Fibroblast of upper back skin (primary cell): ENCODE measurements at regions not wholly inside any gene's neighbourhood (a gene's known extent, or its start where the extent isn't known, plus 50 kb on each side); places are given as distances from the start of the nearest gene placed in this dataset.
"Not testable (repeated sequence)": the region's sequence is repeated elsewhere in the genome, so short reads cannot be mapped to it uniquely, and the experiment has no call there.

Experiments
- DNase-seq: peaks from one replicate; pipeline ENCODE4 v3.0.0-alpha.2; 2013

DNA sequence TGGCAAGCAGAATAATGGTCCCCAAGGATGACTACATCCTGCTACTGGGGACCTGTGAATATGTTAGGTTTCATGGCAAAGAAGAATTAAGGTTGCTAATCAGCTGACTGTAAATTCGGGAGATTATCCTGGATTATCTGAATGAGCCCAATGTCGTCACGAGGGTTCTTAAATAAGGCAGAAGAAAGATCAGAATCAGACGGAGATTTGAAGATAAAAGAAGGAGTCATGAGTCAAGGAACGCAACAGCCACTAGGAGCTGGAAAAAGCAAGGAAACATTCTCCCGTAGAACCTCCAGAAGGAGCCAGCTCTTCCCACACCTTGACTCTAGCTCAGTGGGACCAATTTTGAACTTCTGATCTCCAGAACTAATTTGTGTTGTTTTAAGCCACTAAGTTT is 82.9 kb upstream of the APBB1IP start:
- no peak for DNase-seq

DNA sequence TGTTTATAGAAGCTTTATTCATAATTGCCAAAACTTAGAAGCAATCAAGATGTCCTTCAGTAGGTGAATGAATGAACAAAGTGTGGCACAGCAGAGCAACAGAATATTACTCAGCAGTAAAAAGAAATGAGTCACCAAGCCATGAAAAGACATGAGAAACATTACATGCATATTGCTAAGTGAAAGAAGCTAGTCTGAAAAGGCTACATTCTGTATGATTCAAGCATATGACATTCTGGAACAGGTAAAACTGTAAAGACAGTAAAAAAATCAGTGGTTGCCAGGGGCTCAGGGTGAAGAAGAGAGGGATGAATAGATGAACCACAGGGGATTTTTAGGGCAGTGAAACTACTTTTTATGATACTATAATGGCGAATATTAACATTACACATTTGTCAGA is 80.9 kb upstream of the APBB1IP start:
- DNase-seq, result no peak

DNA sequence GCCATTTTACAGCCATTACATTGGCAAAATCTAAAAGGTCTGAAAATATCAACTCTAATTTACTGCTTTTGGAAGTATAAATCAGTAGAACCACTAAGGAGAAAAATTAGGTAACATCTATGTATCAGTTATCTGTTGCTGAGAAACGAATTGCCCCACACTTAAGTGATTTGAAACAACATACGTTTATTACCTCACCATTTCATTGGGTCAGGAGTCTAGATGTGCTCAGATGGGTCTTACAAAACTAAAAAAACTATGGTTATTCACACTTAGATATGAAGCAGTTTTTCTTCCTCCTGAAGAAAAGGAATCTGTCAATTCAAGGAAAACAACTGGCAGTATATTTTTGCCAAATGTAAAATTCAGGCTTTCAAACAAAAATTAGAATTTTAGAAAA is 80.1 kb upstream of the APBB1IP start:
- no peak for DNase-seq

DNA sequence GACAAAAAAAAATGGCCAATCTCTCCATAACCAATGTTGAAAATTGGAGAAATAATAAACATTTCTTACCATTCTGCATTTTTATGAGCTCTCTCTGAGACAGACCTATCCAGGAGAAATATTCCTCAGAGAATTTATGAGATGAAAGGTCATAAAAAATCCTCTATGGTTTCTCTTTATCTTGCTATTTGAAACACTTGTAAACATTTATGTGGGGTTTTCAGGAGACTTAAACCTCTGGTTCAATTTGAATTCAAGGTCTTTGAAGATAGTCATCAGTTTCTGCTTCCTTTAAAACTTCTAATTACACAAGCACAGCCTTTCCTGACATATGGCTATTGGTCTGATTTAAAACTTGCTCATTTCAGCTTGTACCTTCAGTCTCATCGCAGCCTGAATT is 78.5 kb upstream of the APBB1IP start:
- no peak for DNase-seq

DNA sequence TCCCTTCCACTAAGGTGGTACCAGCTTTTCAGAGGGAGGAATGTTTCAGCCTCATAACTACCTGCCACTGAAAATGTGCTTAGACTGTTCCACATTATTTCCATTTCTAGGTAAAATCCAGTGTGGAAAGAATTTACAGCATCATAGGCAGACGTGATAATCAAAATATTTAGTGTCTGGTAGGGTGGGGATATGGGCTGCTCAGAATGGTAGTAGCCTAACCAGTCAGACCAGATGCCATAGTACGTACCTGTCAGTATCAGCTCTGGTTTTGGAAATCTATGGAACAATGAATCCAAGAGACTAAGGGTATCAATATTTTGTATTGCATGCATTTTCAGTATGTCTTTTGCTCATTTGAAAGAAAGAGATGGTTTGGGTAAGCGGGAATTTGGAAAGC is 76.8 kb upstream of the APBB1IP start:
- no peak for DNase-seq

DNA sequence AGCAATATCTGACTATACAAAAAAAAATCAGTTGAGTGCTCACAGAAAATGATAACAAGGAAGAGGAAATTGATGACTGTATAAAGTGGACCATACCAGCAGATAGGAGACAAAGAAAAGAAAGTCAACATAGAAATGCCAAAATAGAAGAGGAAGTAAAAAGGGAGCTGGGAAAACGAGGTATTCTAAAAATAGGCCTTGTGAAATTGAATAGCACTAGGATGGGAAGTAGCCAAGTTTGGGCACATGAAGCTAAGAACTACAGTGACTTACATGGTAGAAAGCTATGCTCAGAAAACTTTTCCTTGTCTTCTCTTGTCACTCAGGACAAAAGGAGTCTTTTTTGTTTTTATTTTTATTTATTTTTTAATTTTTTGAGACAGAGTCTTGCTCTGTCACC is 76.2 kb upstream of the APBB1IP start:
- no peak for DNase-seq

DNA sequence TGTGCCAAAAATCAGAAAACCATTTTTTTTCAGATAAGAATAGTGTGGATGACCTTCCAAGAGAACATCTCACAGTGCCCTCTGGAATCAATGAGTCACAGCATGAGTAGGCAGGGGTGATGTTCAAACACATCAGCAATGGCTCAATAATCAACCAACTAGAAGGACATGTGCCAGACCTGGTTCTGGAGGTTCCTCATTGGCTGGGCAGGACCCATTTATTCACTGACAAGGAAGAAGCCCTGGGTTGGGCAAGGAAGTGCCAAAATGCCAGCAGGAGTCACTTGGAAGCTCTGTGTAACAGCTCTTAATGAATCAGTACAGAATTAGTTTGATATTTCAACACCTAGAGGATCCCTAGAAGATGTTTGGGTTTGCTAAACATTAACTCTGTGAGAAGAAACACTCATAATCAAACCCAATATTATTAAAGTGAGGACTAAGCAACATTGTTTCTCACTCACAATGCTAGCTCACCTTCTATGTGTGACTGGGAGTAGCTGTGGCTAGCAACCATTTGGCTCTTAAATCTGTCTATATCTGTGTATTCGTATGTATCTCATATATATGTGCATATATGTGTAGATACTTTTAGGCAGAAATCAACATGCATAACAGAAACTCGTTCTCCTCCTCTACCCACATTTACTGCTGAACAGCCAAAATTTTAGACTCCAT is 72.3 kb upstream of the APBB1IP start:
- no peak for DNase-seq

DNA sequence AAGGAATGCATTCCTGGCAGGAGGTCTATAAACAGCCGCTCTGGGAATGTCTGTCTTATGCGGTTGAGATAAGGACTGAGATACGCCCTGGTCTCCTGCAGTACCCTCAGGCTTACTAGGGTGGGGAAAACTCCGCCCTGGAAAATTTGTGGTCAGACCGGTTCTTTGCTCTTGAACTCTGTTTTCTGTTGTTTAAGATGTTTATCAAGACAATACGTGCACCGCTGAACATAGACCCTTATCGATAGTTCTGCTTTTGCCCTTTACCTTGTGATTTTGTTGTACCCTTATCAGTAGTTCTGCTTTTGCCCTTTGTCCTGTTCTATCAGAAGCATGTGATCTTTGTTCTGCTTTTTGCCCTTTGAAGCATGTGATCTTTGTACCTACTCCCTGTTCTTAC is 71.1 kb upstream of the APBB1IP start:
- not testable (repeated sequence) for DNase-seq

DNA sequence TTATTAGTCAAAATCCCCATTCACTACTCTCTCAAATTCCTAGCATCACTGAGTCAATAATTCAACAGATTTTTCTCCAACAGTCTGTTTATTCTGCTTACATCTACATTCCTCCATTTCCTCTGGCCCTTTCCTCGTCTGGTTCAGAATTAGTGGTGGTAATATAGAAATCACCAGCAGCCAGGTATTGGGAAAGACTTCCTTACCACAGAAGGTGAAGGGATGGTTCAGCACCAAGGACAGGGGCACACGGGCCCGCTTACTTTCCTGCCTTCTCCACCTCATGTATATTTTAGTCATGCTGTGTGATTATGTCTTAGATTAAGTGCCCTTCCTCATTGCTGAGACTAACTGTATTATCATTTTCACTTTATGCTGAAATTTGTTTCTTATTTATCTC is 70.4 kb upstream of the APBB1IP start:
- peak; percentile 15 for DNase-seq

DNA sequence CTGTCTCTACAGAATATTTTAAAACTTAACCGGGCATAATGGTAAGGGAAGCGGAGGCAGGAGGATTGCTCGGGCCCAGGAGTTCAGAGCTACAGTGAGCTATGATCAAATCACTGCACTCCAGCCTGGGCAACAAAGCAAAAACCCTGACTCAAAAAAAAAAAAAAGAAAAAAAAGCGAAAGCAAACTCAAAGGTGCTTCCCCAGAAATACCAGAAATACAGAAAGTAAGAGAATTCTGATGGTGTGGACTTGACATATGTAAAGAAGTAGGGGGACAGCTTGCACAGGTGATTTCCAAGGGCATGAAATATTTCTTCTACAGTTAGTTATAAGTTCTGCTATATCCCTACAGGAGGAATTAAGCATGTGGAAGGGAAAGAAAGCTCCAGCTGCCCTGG is 69.7 kb upstream of the APBB1IP start:
- DNase-seq, result no peak

DNA sequence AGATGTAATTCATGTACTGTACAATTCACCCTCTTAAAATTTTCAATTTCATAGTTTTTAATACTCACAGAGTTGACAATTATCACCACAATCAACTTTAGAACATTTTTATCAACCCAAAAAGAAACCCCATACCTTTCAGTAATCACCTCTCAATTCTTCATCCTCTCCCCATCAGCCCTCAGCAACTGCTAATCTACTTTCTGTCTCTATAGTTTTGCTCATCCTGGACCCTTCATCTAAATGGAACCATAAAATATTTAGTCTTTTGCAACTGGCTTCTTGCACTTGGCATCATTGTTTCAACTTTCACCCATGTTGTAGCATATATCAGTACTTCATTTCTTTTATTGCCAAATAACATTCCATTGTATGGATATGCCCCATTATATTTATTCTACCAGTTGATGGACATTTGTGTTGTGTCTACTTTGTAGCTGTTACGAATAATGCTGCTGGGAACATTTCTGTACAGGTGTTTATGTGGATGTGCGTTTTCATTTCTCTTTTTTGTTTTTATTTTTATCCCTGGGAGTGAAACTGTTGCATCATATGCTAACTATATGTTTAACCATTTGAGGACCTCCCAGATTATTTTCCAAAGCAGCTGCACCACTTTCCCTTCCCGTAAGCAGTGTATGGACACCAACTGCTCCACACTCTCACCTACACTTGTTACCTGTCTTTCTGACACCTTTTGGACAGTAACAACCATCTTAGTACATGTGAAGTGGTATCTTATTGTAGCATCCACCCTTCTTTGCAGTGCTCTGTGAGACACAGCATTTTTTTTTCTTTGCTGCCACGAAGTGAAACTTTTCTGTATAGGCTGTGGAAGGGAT is 65.4 kb upstream of the APBB1IP start:
- DNase-seq, result no peak

DNA sequence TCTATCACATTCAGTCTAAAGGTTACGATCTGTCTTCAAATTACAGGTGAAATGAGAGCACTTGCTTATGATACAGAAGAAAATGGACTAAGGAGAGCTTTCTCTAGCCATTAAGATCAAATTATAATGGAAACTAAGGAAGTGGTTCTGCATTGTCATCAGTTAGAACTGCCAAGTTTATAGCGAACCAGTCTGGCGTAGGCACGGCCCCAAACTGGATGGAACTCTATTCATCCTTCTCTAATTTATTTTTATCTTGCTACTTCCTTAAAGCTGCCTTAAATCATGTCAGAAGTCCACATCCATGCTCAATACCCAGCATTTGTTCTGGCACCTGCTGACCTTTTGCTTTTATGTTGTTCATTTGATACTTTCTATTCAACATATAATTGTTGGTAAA is 63.7 kb upstream of the APBB1IP start:
- DNase-seq, result no peak

DNA sequence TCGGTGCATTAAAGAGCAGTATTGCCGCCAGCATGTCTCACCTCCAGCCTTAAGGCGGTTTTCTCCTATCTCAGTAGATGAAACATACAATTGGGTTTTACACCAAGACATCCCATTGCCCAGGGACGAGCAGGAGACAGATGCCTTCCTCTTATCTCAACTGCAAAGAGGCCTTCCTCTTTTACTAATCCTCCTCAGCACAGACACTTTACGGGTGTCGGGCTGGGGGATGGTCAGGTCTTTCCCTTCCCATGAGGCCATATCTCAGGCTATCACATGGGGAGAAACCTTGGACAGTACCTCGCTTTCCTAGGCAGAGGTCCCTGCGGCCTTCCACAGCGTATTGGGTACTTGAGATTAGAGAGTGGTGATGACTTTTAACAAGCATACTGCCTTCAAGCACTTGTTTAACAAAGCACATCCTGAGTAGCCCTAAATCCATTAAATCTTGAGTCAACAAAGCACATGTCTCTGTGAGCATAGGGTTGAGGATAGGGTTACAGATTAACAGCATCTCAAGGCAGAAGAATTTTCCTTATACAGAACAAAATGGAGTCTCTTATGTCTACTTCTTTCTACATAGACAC is 60.8 kb upstream of the APBB1IP start:
- not testable (repeated sequence) for DNase-seq

DNA sequence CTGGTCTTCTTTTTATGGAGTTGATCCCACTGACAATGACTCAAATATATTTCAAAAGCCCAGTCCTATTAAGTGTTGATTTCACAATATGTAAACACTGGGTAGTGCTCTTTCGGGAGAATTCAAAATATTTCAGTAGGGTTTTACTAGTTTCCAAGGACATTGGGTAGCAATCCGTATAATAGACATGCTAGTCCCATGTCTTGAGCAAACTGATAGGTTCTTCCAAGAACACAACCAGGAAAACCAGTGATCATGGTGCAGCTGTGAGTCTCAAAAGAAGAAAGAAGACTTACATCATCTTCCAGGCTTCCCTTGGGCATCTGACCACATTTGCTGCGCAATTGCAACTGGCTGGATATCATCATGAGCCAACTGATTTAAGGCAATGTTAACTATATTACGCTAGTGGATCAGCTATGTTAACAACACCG is 59.3 kb upstream of the APBB1IP start:
- no peak for DNase-seq

DNA sequence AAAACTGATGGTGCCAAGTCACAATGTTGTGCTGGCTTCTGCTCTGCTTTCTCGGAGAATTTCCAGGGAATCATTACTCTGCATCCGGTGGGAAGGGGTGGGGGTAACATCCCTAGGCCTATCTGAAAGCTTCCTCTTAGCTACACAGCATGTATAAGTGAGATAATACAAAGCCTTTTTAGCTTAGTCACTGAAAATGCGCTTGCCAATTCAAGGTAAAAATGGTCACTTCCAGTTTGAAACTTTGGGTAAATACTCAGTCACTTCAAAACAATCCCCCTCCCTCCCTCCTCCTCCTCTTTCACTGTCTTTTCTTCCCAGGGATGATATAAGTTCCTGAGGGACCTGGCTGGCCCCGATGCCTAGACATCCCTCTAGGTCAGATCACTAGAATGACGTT is 57.3 kb upstream of the APBB1IP start:
- DNase-seq, result no peak

DNA sequence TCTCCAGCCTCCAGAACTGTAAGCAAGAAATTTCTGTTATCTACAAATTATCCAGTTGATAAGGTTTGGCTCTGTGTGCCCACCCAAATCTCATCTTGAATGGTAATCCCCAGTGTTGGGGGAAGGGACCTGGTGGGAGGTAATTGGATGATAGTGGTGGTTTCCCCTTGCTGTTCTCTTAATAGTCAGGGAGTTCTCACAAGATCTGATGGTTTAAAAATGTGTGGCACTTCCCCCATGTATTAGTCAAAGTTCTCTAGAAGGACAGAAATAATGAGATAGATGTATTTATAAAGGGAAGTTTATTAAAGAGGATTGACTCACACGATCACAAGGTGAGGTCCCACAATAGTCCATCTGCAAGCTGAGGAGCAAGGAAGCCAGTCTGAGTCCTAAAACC is 56.2 kb upstream of the APBB1IP start:
- no peak for DNase-seq

DNA sequence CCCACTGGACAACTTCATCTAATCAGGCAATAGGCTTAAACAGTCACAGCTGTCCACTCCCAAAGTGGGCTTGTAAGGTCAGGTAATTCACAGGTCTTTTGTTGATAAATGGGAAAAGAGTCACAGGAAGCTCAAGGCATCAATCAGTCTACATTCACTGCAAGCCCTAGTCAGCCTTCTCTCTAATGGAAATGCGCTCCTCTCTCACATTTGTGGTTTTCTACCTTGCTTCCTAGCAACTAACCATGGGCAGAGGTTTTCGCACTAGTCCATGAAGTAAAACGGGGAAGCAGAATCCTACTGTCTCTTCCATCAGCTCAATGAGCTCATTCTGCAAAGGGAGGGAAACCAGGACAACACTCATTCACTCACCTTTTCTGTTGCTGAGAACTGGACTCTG is 53.5 kb upstream of the APBB1IP start:
- no peak for DNase-seq

DNA sequence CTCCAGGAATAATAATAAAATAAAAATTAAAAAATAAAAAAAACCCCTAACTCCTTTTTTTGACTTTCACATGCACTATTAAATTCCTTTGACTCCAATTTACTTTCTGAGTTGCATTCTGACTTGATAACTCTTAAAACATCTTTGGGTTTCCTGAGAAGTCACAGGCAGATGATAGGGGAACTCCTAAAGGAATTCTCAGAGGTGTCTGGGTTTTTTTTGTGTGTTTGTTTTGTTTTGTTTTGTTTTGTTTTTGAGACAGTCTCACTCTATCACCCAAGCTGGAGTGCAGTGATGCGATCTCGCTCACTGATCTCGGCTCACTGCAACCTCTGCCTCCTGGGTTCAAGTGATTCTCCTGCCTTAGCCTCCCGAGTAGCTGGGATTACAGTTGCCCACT is 52.7 kb upstream of the APBB1IP start:
- no peak for DNase-seq

DNA sequence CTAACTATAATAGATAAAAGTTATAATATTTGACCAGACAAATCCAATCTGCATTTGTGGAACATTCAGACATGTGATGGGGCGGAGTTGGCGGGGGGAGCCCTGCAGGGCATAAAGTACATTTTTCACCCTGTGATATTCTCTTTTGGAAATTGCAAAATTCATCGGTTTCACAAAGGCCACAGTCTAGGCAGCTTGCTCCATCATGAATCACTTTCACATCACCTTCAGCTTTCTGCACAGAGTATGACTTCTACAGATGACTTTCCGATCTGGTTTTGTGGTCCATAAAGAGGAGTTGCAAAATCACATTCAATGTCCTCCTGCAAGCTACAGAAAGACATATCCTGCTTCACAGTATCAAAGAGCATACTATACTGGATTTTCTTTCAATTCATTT is 51.4 kb upstream of the APBB1IP start:
- no peak for DNase-seq
